DND-41 (cell line): ENCODE measurements at regions not wholly inside any gene's neighbourhood (a gene's known extent, or its start where the extent isn't known, plus 50 kb on each side); places are given as distances from the start of the nearest gene placed in this dataset.

Source experiments
- EZH2 ChIP-seq: IDR thresholded peaks from 3 replicates; pipeline ENCODE4 v1.6.1; 2012; ENCODE audit warnings: borderline replicate concordance, low read depth, mild to moderate bottlenecking, moderate library complexity, low read length, inconsistent platforms; ENCODE audit not compliant: severe bottlenecking
- TF ChIP-seq, protein P1 (sequence below): IDR thresholded peaks from 2 replicates; pipeline ENCODE4 v1.5.1; 2012; ENCODE audit warnings: borderline replicate concordance, low read length, moderate library complexity, mild to moderate bottlenecking; ENCODE audit not compliant: poor library complexity, severe bottlenecking; ENCODE audit errors: extremely low read depth

DNA sequence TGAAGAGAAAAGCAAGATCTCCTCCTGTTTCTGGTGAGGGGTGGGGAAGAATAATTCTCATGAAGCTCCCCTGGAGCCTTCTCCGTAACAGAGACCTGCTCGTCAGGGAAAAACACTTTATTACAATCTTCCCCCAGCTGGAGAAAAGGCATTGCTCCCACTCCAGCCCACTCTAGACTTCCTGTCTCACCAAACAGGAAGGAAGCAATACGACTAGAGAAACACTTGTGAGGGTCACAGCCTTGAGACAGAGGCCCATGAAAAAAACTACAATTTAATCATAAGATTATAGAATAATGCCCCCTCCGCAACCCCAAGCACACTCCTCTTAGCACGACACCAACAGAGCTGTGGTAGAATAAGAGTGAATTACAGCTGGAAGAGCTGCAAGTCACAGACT, 197.2 kb upstream of the S1PR3 start:
- TF ChIP-seq, protein P1, sequence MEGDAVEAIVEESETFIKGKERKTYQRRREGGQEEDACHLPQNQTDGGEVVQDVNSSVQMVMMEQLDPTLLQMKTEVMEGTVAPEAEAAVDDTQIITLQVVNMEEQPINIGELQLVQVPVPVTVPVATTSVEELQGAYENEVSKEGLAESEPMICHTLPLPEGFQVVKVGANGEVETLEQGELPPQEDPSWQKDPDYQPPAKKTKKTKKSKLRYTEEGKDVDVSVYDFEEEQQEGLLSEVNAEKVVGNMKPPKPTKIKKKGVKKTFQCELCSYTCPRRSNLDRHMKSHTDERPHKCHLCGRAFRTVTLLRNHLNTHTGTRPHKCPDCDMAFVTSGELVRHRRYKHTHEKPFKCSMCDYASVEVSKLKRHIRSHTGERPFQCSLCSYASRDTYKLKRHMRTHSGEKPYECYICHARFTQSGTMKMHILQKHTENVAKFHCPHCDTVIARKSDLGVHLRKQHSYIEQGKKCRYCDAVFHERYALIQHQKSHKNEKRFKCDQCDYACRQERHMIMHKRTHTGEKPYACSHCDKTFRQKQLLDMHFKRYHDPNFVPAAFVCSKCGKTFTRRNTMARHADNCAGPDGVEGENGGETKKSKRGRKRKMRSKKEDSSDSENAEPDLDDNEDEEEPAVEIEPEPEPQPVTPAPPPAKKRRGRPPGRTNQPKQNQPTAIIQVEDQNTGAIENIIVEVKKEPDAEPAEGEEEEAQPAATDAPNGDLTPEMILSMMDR = no peak
- TF ChIP-seq EZH2 = no peak
